Caco-2 (cell line): ENCODE measurements at regions not wholly inside any gene's neighbourhood (a gene's known extent, or its start where the extent isn't known, plus 50 kb on each side); places are given as distances from the start of the nearest gene placed in this dataset.

ENCODE experiments used
- BruUV-seq: library from RNA; stranded (reverse); fragments of 400-500 nt; replicated peaks from 2 replicates; lab custom pipeline; 2021; lab: Mats Ljungman, UMichigan
- CTCF ChIA-PET: fragments of 300-600 bp; sonication (Branson Sonifier 250); formaldehyde crosslinking; loops from one replicate; lab custom pipeline; 2022; ENCODE audit warnings: antibody characterized with exemption; lab: Charles Lee
- POLR2A ChIA-PET: fragments of 300-600 bp; sonication (Branson Sonifier 250); formaldehyde crosslinking; loops from one replicate; lab custom pipeline; 2022; ENCODE audit warnings: antibody characterized with exemption; lab: Charles Lee
- DNase-seq, 2 experiments: peaks; one replicate each; pipeline versions ENCODE4 v3.0.0 to v3.0.0-alpha.2; 2020 to 2022
- H3K27me3 ChIP-seq: replicated peaks from 2 replicates; pipeline ENCODE4 v1.6.0; 2011; ENCODE audit warnings: low read length; ENCODE audit not compliant: control insufficient read depth, insufficient read depth
- H3K36me3 ChIP-seq: 2 replicates; pipeline ENCODE4 v1.5.1; 2011; ENCODE audit warnings: low read length; ENCODE audit not compliant: control insufficient read depth, insufficient read depth
- H3K4me1 ChIP-seq: fragments of 250-450 bp; sonication (Bioruptor Pico); 2 replicates; pipeline ENCODE4 v1.5.1; 2020; ENCODE audit warnings: mild to moderate bottlenecking
- H3K4me3 ChIP-seq: 2 replicates; pipeline ENCODE4 v1.5.1; 2011; ENCODE audit warnings: low read depth, mild to moderate bottlenecking, control low read depth, low read length
- H3K9me3 ChIP-seq: fragments of 250-450 bp; sonication (Bioruptor Pico); 2 replicates; pipeline ENCODE4 v1.5.1; 2020; ENCODE audit warnings: mild to moderate bottlenecking, moderate library complexity
- H3K27ac Mint-ChIP-seq: one replicate; pipeline ENCODE4 v1.8.0; 2022; ENCODE audit warnings: mixed read lengths; ENCODE audit not compliant: unreplicated experiment
- H3K27me3 Mint-ChIP-seq: one replicate; pipeline ENCODE4 v1.8.0; 2022; ENCODE audit warnings: mixed read lengths; ENCODE audit not compliant: insufficient read depth, unreplicated experiment
- H3K36me3 Mint-ChIP-seq: one replicate; pipeline ENCODE4 v1.8.0; 2022; ENCODE audit warnings: mild to moderate bottlenecking, mixed read lengths; ENCODE audit not compliant: insufficient read depth, unreplicated experiment
- H3K4me1 Mint-ChIP-seq: one replicate; pipeline ENCODE4 v1.8.0; 2022; ENCODE audit warnings: low read depth, mixed read lengths; ENCODE audit not compliant: unreplicated experiment
- H3K4me3 Mint-ChIP-seq: one replicate; pipeline ENCODE4 v1.8.0; 2022; ENCODE audit warnings: mild to moderate bottlenecking, moderate library complexity, mixed read lengths; ENCODE audit not compliant: unreplicated experiment
- H3K9me3 Mint-ChIP-seq: one replicate; pipeline ENCODE4 v1.8.0; 2022; ENCODE audit warnings: mixed read lengths; ENCODE audit not compliant: unreplicated experiment
- intact Hi-C: fragments of 100-400 bp; cut with micrococcal nuclease; formaldehyde crosslinking; loops from one replicate; pipeline ENCODE4 v1.10.0; 2022; ENCODE audit not compliant: unreplicated experiment
- TF ChIP-seq, protein P1 (sequence below), 2 experiments: fragments of 200-600 bp in 1 of 2; IDR thresholded peaks; 1 replicate in 1 of 2; 2 replicates in 1 of 2; pipeline versions ENCODE4 v1.5.1 to v1.8.0; 2011 to 2022; ENCODE audit warnings: antibody characterized with exemption in 1 of 2, control low read depth in 1 of 2, inconsistent platforms in 1 of 2, low read depth in 1 of 2, low read length in 1 of 2, mild to moderate bottlenecking in 1 of 2, moderate library complexity in 1 of 2; ENCODE audit not compliant: insufficient read depth in 1 of 2, severe bottlenecking in 1 of 2, unreplicated experiment in 1 of 2

DNA sequence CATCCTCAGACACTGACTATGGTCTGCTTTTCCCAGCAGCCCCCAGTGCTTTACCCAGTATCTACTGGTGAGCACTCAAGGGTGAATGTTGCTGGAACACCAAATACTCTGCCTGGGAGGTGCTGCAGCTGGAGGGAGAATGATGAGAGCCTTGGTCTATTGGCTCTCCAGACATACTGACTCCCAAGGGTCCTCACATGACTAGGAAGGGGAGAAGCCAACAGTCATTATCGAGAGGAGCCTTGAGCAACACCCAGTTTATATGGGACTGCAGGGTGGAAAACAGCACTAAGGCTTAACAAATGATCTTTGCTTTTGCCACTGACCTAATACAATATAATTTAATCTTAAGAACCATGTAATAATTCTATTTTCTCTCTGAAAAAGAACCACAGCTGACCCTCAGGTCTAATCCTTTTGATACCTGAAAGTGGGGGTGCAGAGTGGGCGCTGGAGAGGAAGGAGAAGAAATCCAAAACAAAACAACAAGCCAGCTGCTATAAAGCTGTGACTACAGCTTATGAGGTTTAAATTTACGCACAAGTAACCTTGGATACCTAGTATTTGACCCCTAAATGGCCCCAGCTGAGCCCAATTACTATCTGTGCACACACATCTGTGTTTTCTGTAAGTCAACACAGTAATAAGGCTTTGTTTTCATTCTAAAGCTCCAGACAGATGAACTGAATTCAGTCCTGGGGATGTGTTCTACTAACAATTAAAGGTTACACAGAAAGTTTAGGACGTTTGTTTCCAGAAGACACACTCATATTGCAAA, 107.8 kb upstream of the GRIP1 start:
- H3K27me3 ChIP-seq = peaks cover 1% of the 10 kb centered on the region
- no peaks in the 10 kb centered on the region for H3K36me3 Mint-ChIP-seq
- POLR2A ChIA-PET = no interaction called here
- BruUV-seq = no TSS peak
- H3K4me1 ChIP-seq = no peaks in the 10 kb centered on the region
- H3K4me3 Mint-ChIP-seq = no peak overlapping the region
- no peak for DNase-seq
- H3K4me1 Mint-ChIP-seq = no peaks in the 10 kb centered on the region
- no peaks in the 10 kb centered on the region for H3K9me3 Mint-ChIP-seq
- intact Hi-C loops = no loop called here
- H3K4me3 ChIP-seq = no peak overlapping the region
- no peaks in the 10 kb centered on the region for H3K36me3 ChIP-seq
- CTCF ChIA-PET = no interaction called here
- no peak overlapping the region for H3K27ac Mint-ChIP-seq
- H3K27me3 Mint-ChIP-seq = peaks cover 10% of the 10 kb centered on the region
- TF ChIP-seq, protein P1, sequence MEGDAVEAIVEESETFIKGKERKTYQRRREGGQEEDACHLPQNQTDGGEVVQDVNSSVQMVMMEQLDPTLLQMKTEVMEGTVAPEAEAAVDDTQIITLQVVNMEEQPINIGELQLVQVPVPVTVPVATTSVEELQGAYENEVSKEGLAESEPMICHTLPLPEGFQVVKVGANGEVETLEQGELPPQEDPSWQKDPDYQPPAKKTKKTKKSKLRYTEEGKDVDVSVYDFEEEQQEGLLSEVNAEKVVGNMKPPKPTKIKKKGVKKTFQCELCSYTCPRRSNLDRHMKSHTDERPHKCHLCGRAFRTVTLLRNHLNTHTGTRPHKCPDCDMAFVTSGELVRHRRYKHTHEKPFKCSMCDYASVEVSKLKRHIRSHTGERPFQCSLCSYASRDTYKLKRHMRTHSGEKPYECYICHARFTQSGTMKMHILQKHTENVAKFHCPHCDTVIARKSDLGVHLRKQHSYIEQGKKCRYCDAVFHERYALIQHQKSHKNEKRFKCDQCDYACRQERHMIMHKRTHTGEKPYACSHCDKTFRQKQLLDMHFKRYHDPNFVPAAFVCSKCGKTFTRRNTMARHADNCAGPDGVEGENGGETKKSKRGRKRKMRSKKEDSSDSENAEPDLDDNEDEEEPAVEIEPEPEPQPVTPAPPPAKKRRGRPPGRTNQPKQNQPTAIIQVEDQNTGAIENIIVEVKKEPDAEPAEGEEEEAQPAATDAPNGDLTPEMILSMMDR (IDR thresholded peaks at IDR 0.05; ENCODE audit: insufficient read depth in 1 of 2, low read depth in 1 of 2, low read length in 1 of 2, severe bottlenecking in 1 of 2, unreplicated experiment in 1 of 2) = no peak
- H3K9me3 ChIP-seq = no peaks in the 10 kb centered on the region

DNA sequence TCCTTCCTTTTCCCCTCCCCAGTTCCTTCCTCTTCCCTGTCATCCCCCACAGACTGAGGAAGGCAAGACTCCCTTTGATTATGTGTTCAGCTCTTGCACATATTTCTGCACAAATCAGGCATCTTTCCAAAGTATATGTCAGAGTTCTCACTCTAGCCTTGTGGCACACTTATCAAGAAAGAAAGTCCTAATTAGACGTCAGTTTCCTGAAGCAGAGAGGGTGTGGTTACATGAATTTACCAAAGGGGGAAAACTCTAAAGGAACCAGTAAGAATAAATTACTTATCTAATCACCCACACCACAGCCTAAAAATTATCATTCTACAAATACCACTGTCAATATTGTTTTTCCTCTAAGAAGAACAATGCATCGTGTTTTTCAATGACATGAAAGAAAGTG, 120.7 kb upstream of the GRIP1 start:
- Mint-ChIP-seq H3K36me3 (no peaks in the 10 kb centered on the region), H3K4me1 (no peaks in the 10 kb centered on the region), H3K27me3 (peaks cover 10% of the 10 kb centered on the region), H3K9me3 (no peaks in the 10 kb centered on the region), H3K27ac (no peak overlapping the region), H3K4me3 (no peak overlapping the region)
- ChIA-PET CTCF (no interaction called here), POLR2A (no interaction called here)
- intact Hi-C loops = no loop called here
- no TSS peak for BruUV-seq
- Histone ChIP-seq H3K36me3 (no peaks in the 10 kb centered on the region), H3K4me3 (no peak overlapping the region), H3K9me3 (no peaks in the 10 kb centered on the region), H3K27me3 (no peaks in the 10 kb centered on the region), H3K4me1 (no peaks in the 10 kb centered on the region)
- no peak for DNase-seq
- TF ChIP-seq, protein P1 (IDR thresholded peaks at IDR 0.05; ENCODE audit: insufficient read depth in 1 of 2, low read depth in 1 of 2, low read length in 1 of 2, severe bottlenecking in 1 of 2, unreplicated experiment in 1 of 2) = no peak

DNA sequence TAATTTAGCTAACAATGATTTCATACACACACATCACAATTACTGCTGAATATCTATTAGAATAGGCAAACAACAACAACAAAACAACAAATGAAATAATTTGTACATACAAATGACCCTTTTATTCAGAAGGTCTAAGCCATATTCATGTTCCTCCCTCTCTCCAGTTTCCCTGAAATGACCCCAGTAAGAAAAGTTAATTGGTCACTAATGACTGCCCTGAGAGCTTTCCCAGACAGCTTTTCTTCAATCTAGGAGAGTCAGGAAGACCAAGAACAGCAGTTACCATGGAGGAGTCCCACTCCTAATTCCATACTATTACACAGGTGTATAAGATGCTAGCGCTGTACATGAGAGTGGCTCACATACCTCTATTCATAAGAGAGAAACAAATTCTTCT, 121.2 kb upstream of the GRIP1 start:
- Mint-ChIP-seq H3K36me3 (no peaks in the 10 kb centered on the region), H3K9me3 (no peaks in the 10 kb centered on the region), H3K4me3 (no peak overlapping the region), H3K4me1 (no peaks in the 10 kb centered on the region), H3K27ac (no peak overlapping the region), H3K27me3 (peaks cover 10% of the 10 kb centered on the region)
- ChIA-PET CTCF (no interaction called here), POLR2A (no interaction called here)
- no peak overlapping the region for H3K4me3 ChIP-seq
- TF ChIP-seq, protein P1 (IDR thresholded peaks at IDR 0.05; ENCODE audit: insufficient read depth in 1 of 2, low read depth in 1 of 2, low read length in 1 of 2, severe bottlenecking in 1 of 2, unreplicated experiment in 1 of 2) = no peak
- H3K27me3 ChIP-seq = no peaks in the 10 kb centered on the region
- intact Hi-C loops = no loop called here
- no peaks in the 10 kb centered on the region for H3K4me1 ChIP-seq
- DNase-seq = no peak
- no TSS peak for BruUV-seq
- no peaks in the 10 kb centered on the region for H3K36me3 ChIP-seq
- no peaks in the 10 kb centered on the region for H3K9me3 ChIP-seq
